H9 (cell line): ENCODE measurements at regions not wholly inside any gene's neighbourhood (a gene's known extent, or its start where the extent isn't known, plus 50 kb on each side); places are given as distances from the start of the nearest gene placed in this dataset.

Experiments used
- DNase-seq: peaks from one replicate; pipeline ENCODE4 v3.0.0-alpha.2; 2017
- H2AFZ ChIP-seq: one replicate; pipeline ENCODE4 v1.6.1; 2013; ENCODE audit warnings: mild to moderate bottlenecking, low read length, control low read depth, moderate library complexity
- H2AK5ac ChIP-seq: 2 replicates; pipeline ENCODE4 v1.6.1; 2013; ENCODE audit warnings: low read length, control low read depth, mixed read lengths; ENCODE audit not compliant: insufficient read length
- H2BK120ac ChIP-seq: one replicate; pipeline ENCODE4 v1.6.1; 2013; ENCODE audit warnings: low read depth, mild to moderate bottlenecking, low read length, control low read depth, inconsistent platforms; ENCODE audit not compliant: poor library complexity, severe bottlenecking
- H2BK12ac ChIP-seq: 2 replicates; pipeline ENCODE4 v1.6.1; 2013; ENCODE audit warnings: low read length, control low read depth, mixed read lengths, low read depth; ENCODE audit not compliant: insufficient read length
- H2BK15ac ChIP-seq: 2 replicates; pipeline ENCODE4 v1.6.1; 2013; ENCODE audit warnings: low read depth, low read length, control low read depth
- H2BK20ac ChIP-seq: one replicate; pipeline ENCODE4 v1.6.1; 2013; ENCODE audit warnings: low read depth, mild to moderate bottlenecking, low read length, control low read depth, inconsistent platforms; ENCODE audit not compliant: poor library complexity, severe bottlenecking
- H2BK5ac ChIP-seq: 2 replicates; pipeline ENCODE4 v1.6.1; 2013; ENCODE audit warnings: low read length, control low read depth, mixed read lengths; ENCODE audit not compliant: insufficient read length
- H3K14ac ChIP-seq: 2 replicates; pipeline ENCODE4 v1.6.1; 2013; ENCODE audit warnings: low read length, control low read depth; ENCODE audit not compliant: insufficient read depth
- H3K18ac ChIP-seq: 2 replicates; pipeline ENCODE4 v1.6.1; 2013; ENCODE audit warnings: low read depth, mild to moderate bottlenecking, mixed read lengths, low read length, control low read depth; ENCODE audit not compliant: insufficient read length
- H3K23ac ChIP-seq: 2 replicates; pipeline ENCODE4 v1.6.1; 2013; ENCODE audit warnings: low read length, control low read depth, mixed read lengths, low read depth; ENCODE audit not compliant: insufficient read length
- H3K23me2 ChIP-seq: 2 replicates; pipeline ENCODE4 v1.6.1; 2013; ENCODE audit warnings: low read depth, mild to moderate bottlenecking, mixed read lengths, low read length, control low read depth; ENCODE audit not compliant: insufficient read length, poor library complexity, severe bottlenecking
- H3K27ac ChIP-seq: 2 replicates; pipeline ENCODE4 v1.5.1; 2013; ENCODE audit warnings: low read length, control low read depth, mixed read lengths, low read depth; ENCODE audit not compliant: insufficient read length
- H3K27me3 ChIP-seq: 2 replicates; pipeline ENCODE4 v1.6.1; 2013; ENCODE audit warnings: low read length, control low read depth, inconsistent platforms; ENCODE audit not compliant: insufficient read depth
- H3K4ac ChIP-seq: 2 replicates; pipeline ENCODE4 v1.6.1; 2013; ENCODE audit warnings: low read depth, mild to moderate bottlenecking, control low read depth, inconsistent platforms, low read length, moderate library complexity
- H3K4me1 ChIP-seq: 2 replicates; pipeline ENCODE4 v1.6.1; 2013; ENCODE audit warnings: low read length, control low read depth, inconsistent platforms; ENCODE audit not compliant: insufficient read depth
- H3K4me2 ChIP-seq: 2 replicates; pipeline ENCODE4 v1.6.1; 2013; ENCODE audit warnings: low read length, control low read depth, mixed read lengths; ENCODE audit not compliant: insufficient read length, insufficient read depth
- H3K56ac ChIP-seq: 2 replicates; pipeline ENCODE4 v1.6.1; 2013; ENCODE audit warnings: low read depth, mild to moderate bottlenecking, mixed read lengths, low read length, control low read depth; ENCODE audit not compliant: insufficient read length
- H3K79me1 ChIP-seq: 2 replicates; pipeline ENCODE4 v1.6.1; 2013; ENCODE audit warnings: low read depth, mild to moderate bottlenecking, moderate library complexity, low read length, control low read depth, inconsistent platforms; ENCODE audit not compliant: insufficient read depth, poor library complexity, severe bottlenecking
- H3K79me2 ChIP-seq: 2 replicates; pipeline ENCODE4 v1.6.1; 2013; ENCODE audit warnings: low read length, control low read depth, inconsistent platforms; ENCODE audit not compliant: insufficient read depth
- H3K9ac ChIP-seq: 2 replicates; pipeline ENCODE4 v1.6.1; 2013; ENCODE audit warnings: low read length, control low read depth, mixed read lengths; ENCODE audit not compliant: insufficient read length; ENCODE audit errors: extremely low read depth
- H3K9me3 ChIP-seq: one replicate; pipeline ENCODE4 v1.6.1; 2013; ENCODE audit warnings: low read depth, low read length, inconsistent platforms; ENCODE audit not compliant: control insufficient read depth
- H3T11ph ChIP-seq: one replicate; pipeline ENCODE4 v1.6.1; 2013; ENCODE audit warnings: mild to moderate bottlenecking, low read length, control low read depth, inconsistent platforms
- H4K20me1 ChIP-seq: one replicate; pipeline ENCODE4 v1.6.1; 2013; ENCODE audit not compliant: control insufficient read depth, insufficient read length, insufficient read depth
- H4K5ac ChIP-seq: 2 replicates; pipeline ENCODE4 v1.6.1; 2013; ENCODE audit warnings: low read depth, mild to moderate bottlenecking, mixed read lengths, low read length, control low read depth; ENCODE audit not compliant: insufficient read length
- H4K8ac ChIP-seq: replicated peaks from 2 replicates; pipeline ENCODE4 v1.6.1; 2013; ENCODE audit warnings: low read length, control low read depth, mixed read lengths, low read depth; ENCODE audit not compliant: insufficient read length
- H4K91ac ChIP-seq: 2 replicates; pipeline ENCODE4 v1.6.1; 2013; ENCODE audit warnings: low read depth, mild to moderate bottlenecking, moderate library complexity, mixed read lengths, low read length, control low read depth; ENCODE audit not compliant: insufficient read length
- H3K27ac Mint-ChIP-seq, 3 experiments: 2 replicates in 2 of 3; 3 replicates in 1 of 3; pipeline ENCODE4 v1.8.0; 2020 to 2021; ENCODE audit warnings: mixed read lengths in 3 of 3, mild to moderate bottlenecking in 1 of 3, moderate library complexity in 1 of 3
- H3K27me3 Mint-ChIP-seq: 2 replicates; pipeline ENCODE4 v1.8.0; 2021; ENCODE audit warnings: low read depth, mild to moderate bottlenecking, moderate library complexity, mixed read lengths
- H3K36me3 Mint-ChIP-seq, 3 experiments: 2 replicates in 2 of 3; 3 replicates in 1 of 3; pipeline ENCODE4 v1.8.0; 2020 to 2021; ENCODE audit warnings: low read depth in 3 of 3, mixed read lengths in 3 of 3; ENCODE audit not compliant: insufficient read depth in 1 of 3
- H3K4me1 Mint-ChIP-seq, 2 experiments: 2 replicates each; pipeline ENCODE4 v1.8.0; 2020; ENCODE audit warnings: mixed read lengths in 2 of 2
- H3K4me3 Mint-ChIP-seq, 2 experiments: 2 replicates in 1 of 2; 3 replicates in 1 of 2; pipeline ENCODE4 v1.8.0; 2020 to 2021; ENCODE audit warnings: mild to moderate bottlenecking in 2 of 2, mixed read lengths in 2 of 2, moderate library complexity in 1 of 2
- H3K9me3 Mint-ChIP-seq, 2 experiments: 2 replicates in 1 of 2; 3 replicates in 1 of 2; pipeline ENCODE4 v1.8.0; 2020; ENCODE audit warnings: mild to moderate bottlenecking in 2 of 2, mixed read lengths in 2 of 2, moderate library complexity in 1 of 2
- whole genome bisulfite sequencing: extraction: QIAGEN DNeasy Blood & Tissue Kit; methylation state at CpG from one replicate; pipeline ENCODE4 v1.1.7; 2013; ENCODE audit warnings: missing lambda C conversion rate, low lambda C conversion rate, mixed read lengths; ENCODE audit not compliant: insufficient read length; ENCODE audit errors: extremely low coverage; 5-methylcytosine and 5-hydroxymethylcytosine counted together
- TF ChIP-seq, protein P1 (sequence below): fragments of 200-600 bp; sonication (generic); conservative IDR thresholded peaks from 3 replicates; pipeline ENCODE4 v1.8.0; 2021; ENCODE audit warnings: antibody characterized with exemption, mild to moderate bottlenecking

DNA sequence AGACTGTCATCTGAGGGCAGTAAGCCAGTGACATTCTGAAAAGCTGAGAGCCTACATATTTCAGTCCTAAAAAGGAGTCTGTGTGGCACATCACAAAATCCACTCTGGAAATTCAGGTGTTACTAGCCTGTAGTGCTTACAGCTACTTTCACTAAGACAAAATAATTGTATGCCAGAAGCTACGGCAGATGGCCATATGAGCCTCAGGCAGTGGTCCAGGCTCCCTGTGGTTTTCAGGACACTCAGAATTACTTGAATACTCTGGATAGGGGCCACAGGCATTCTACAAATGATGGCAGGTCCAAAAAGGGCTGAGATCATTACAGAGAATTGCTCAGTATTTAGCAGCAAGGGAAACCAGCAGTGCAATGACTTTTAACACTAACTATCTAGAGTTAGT lies 527.1 kb downstream of the MRPL39 start:
- Mint-ChIP-seq H3K36me3 (no peaks in the 10 kb centered on the region; a peak in 3 of 7 replicates), H3K4me1 (no peaks in the 10 kb centered on the region), H3K4me3 (no peak overlapping the region), H3K9me3 (peaks cover 54 to 79% of the 10 kb centered on the region in 2 experiments), H3K27ac (no peak overlapping the region), H3K27me3 (no peaks in the 10 kb centered on the region)
- no peak overlapping the region for H4K5ac ChIP-seq
- H2BK20ac ChIP-seq, result no peak overlapping the region
- no peaks in the 10 kb centered on the region for H3K23me2 ChIP-seq
- H4K20me1 ChIP-seq, result no peaks in the 10 kb centered on the region
- no CpG with 5 or more reads among the region's 1 CpG for WGBS
- no peak overlapping the region for H3K27ac ChIP-seq
- H2AK5ac ChIP-seq, result no peak overlapping the region
- H3K9ac ChIP-seq, result no peak overlapping the region
- no peaks in the 10 kb centered on the region for H3K9me3 ChIP-seq
- H4K8ac ChIP-seq, result no peak overlapping the region
- no peak overlapping the region for H3K14ac ChIP-seq
- H2BK12ac ChIP-seq, result no peak overlapping the region
- H3K4ac ChIP-seq, result no peak overlapping the region
- no peaks in the 10 kb centered on the region for H3K27me3 ChIP-seq
- no peak overlapping the region for H3K4me2 ChIP-seq
- H3T11ph ChIP-seq, result no peak overlapping the region
- H3K4me1 ChIP-seq, result no peaks in the 10 kb centered on the region
- H3K79me2 ChIP-seq, result no peaks in the 10 kb centered on the region
- no peak overlapping the region for H2BK15ac ChIP-seq
- H3K18ac ChIP-seq, result no peak overlapping the region
- no peak overlapping the region for H2AFZ ChIP-seq
- no peak overlapping the region for H2BK120ac ChIP-seq
- H3K56ac ChIP-seq, result no peak overlapping the region
- no peaks in the 10 kb centered on the region for H3K79me1 ChIP-seq
- H4K91ac ChIP-seq, result no peak overlapping the region
- H2BK5ac ChIP-seq, result no peak overlapping the region
- TF ChIP-seq, protein P1, sequence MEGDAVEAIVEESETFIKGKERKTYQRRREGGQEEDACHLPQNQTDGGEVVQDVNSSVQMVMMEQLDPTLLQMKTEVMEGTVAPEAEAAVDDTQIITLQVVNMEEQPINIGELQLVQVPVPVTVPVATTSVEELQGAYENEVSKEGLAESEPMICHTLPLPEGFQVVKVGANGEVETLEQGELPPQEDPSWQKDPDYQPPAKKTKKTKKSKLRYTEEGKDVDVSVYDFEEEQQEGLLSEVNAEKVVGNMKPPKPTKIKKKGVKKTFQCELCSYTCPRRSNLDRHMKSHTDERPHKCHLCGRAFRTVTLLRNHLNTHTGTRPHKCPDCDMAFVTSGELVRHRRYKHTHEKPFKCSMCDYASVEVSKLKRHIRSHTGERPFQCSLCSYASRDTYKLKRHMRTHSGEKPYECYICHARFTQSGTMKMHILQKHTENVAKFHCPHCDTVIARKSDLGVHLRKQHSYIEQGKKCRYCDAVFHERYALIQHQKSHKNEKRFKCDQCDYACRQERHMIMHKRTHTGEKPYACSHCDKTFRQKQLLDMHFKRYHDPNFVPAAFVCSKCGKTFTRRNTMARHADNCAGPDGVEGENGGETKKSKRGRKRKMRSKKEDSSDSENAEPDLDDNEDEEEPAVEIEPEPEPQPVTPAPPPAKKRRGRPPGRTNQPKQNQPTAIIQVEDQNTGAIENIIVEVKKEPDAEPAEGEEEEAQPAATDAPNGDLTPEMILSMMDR, result no peak
- no peak for DNase-seq
- no peak overlapping the region for H3K23ac ChIP-seq
